ENCODE measurements at regions not wholly inside any gene's neighbourhood (a gene's known extent, or its start where the extent isn't known, plus 50 kb on each side); places are given as distances from the start of the nearest gene placed in this dataset.

GRCh38 chr5:94021246-94021645, 279.8 kb upstream of the POU5F2 start:
- no peak for TF ChIP-seq CTCF (conservative IDR thresholded peaks at IDR 0.05; ENCODE audit: low read depth, low read length)
- TF ChIP-seq POLR2A (IDR thresholded peaks at IDR 0.05; ENCODE audit: low read depth, low read length), result no peak
- TF ChIP-seq ELK1 (IDR thresholded peaks at IDR 0.05; ENCODE audit: borderline replicate concordance, low read depth, low read length), result no peak
- TF ChIP-seq MXI1 (IDR thresholded peaks at IDR 0.05; ENCODE audit: borderline replicate concordance, low read depth, low read length), result no peak
- no peak for TF ChIP-seq RAD21 (IDR thresholded peaks at IDR 0.05; ENCODE audit: low read length)
- TF ChIP-seq FOS (IDR thresholded peaks at IDR 0.05; ENCODE audit: low read depth, low read length), result 0 out of 2 replicates have a peak, but pooled peaks have one; percentile 19
- no peak for TF ChIP-seq SMC3 (IDR thresholded peaks at IDR 0.05; ENCODE audit: low read depth, low read length)
- no peak for TF ChIP-seq USF2 (IDR thresholded peaks at IDR 0.05; ENCODE audit: low read depth, low read length)
